ENCODE measurements at regions not wholly inside any gene's neighbourhood (a gene's known extent, or its start where the extent isn't known, plus 50 kb on each side); places are given as distances from the start of the nearest gene placed in this dataset.
A peak's percentile ranks its signal among the peaks of the same experiment; 100 is the strongest.

DNA sequence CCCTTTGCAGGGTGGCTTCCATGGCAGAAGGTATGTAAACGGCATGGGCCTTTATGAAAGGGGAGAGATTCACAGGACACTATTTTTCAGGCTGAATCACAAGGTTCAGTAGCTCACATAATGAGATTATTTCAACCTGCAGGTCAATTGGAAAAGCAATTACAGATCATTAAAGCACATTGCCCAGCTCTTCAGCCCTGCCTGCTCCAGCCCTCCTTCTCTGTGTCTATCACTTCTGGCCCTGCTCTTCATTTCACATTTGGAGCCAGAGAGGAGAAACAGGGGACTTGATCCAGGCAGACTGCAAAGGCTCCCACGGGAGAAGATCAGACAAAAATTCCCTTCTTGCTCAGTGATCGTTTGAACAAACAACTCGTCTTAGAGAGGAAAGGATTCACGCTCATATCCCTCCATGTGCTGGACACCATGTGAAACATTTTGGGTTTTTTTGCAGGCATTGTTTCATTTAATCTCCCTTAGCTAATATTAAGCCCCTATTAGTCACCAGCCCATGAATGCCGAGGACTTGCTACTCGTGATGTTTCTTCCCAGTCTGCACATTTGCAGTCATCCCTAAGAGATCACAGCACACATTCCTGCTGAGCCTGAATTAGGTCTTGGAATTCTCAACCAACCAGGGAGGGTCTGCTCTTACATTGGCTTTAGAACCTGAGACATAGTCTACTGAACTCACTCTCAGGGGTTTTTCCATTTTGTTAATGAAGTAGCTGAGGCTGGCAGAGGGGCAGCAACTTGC lies 443.9 kb upstream of the CCL2 start:
- H3K4me1 ChIP-seq (ENCODE audit: control insufficient read depth in 5 of 5, insufficient read depth in 5 of 5, low read length in 5 of 5), result no peaks in the 10 kb centered on the region
- ATAC-seq (ENCODE audit: insufficient read depth, low FRiP score) (no peak), DNase-seq (no peak)
- H3K9me3 ChIP-seq (ENCODE audit: control insufficient read depth in 4 of 4, insufficient read depth in 3 of 4, low read length in 3 of 4), result peaks cover 0 to 2% (median 0%) of the 10 kb centered on the region in 4 donors
- H3K36me3 ChIP-seq (ENCODE audit: control insufficient read depth in 4 of 4, insufficient read depth in 4 of 4, low read length in 4 of 4), result no peaks in the 10 kb centered on the region
- no peak overlapping the region for H3K4me3 ChIP-seq
- TF ChIP-seq, protein P1, sequence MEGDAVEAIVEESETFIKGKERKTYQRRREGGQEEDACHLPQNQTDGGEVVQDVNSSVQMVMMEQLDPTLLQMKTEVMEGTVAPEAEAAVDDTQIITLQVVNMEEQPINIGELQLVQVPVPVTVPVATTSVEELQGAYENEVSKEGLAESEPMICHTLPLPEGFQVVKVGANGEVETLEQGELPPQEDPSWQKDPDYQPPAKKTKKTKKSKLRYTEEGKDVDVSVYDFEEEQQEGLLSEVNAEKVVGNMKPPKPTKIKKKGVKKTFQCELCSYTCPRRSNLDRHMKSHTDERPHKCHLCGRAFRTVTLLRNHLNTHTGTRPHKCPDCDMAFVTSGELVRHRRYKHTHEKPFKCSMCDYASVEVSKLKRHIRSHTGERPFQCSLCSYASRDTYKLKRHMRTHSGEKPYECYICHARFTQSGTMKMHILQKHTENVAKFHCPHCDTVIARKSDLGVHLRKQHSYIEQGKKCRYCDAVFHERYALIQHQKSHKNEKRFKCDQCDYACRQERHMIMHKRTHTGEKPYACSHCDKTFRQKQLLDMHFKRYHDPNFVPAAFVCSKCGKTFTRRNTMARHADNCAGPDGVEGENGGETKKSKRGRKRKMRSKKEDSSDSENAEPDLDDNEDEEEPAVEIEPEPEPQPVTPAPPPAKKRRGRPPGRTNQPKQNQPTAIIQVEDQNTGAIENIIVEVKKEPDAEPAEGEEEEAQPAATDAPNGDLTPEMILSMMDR (IDR thresholded peaks at IDR 0.05; ENCODE audit: control extremely low read depth, extremely low read depth), result no peak
- H3K27ac ChIP-seq (ENCODE audit: low read depth in 1 of 2, low read length in 1 of 2), result peak overlapping the region in 1 of 2 donors; percentile 24
- H3K27me3 ChIP-seq (ENCODE audit: control insufficient read depth in 3 of 3, insufficient read depth in 3 of 3, low read length in 2 of 3), result peaks cover 0 to 4% (median 3%) of the 10 kb centered on the region in 3 donors
- 70 to 74% methylated on average over 7 of the region's 7 CpGs for WGBS, 2 donors
- no peak overlapping the region for H3K9ac ChIP-seq (ENCODE audit: insufficient read depth in 1 of 2, low read length in 2 of 2)

DNA sequence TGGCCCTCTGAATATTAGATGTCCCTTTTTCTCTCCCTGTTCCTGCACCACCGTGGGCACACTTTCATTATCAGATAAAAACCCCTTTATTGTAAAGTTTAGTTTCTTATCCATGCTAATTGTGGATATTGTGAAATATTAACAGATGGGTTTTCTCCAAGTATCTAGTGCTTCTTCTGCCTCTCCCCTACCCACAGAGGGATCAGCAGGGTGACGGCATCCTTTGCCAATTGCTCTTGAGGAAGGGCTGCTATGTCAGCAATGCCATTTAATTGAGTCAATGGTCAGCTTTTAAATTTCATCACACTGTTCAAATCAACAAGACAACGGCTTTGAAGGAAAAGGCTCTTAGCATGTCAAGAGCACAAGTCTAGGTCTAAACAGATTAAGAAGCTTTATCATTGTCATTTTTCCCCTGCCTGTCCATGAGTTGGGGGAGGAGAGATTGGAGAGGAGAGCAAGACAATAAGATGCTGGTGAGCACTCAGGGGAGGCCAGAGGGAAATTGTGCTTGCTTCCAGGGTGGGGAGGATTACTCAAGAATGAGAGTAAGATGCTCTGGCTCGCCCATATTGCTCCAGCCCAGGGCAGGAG lies 443.0 kb upstream of the CCL2 start:
- Histone ChIP-seq H3K4me1 (ENCODE audit: control insufficient read depth in 5 of 5, insufficient read depth in 5 of 5, low read length in 5 of 5) (no peaks in the 10 kb centered on the region), H3K9ac (ENCODE audit: insufficient read depth in 1 of 2, low read length in 2 of 2) (no peak overlapping the region), H3K27me3 (ENCODE audit: control insufficient read depth in 3 of 3, insufficient read depth in 3 of 3, low read length in 2 of 3) (peaks cover 0 to 4% (median 3%) of the 10 kb centered on the region in 3 donors), H3K27ac (ENCODE audit: low read depth in 1 of 2, low read length in 1 of 2) (no peak overlapping the region), H3K9me3 (ENCODE audit: control insufficient read depth in 4 of 4, insufficient read depth in 3 of 4, low read length in 3 of 4) (peaks cover 0 to 2% (median 0%) of the 10 kb centered on the region in 4 donors), H3K4me3 (no peak overlapping the region), H3K36me3 (ENCODE audit: control insufficient read depth in 4 of 4, insufficient read depth in 4 of 4, low read length in 4 of 4) (no peaks in the 10 kb centered on the region)
- TF ChIP-seq, protein P1 (IDR thresholded peaks at IDR 0.05; ENCODE audit: control extremely low read depth, extremely low read depth), result no peak
- ATAC-seq (ENCODE audit: insufficient read depth, low FRiP score) (no peak), DNase-seq (peak in 1 of 3 donors; percentile 18)
- 43 to 68% methylated on average over 4 of the region's 4 CpGs for WGBS, 2 donors

DNA sequence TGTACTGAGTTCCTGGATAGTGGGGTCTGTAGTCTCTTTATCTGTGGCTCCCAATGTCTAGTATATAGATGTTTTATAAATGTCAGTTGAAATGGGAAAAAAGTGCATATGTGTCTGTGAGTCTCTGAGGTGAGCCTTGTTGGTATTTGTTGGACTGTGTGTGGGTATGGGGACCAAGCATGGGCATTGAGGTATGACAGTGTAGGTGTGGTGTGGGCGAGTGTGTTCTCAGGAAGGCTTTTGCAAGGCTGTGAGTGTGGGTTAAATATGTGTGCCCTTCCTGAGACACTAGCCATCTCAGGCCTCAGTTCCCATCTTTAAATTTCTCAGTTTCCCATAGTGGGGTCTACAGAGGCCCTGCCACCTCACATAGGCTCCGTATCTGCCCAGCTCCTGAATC lies 440.2 kb upstream of the CCL2 start:
- H3K4me1 ChIP-seq (ENCODE audit: control insufficient read depth in 5 of 5, insufficient read depth in 5 of 5, low read length in 5 of 5), result no peaks in the 10 kb centered on the region
- DNase-seq (no peak), ATAC-seq (ENCODE audit: insufficient read depth, low FRiP score) (no peak)
- H3K9ac ChIP-seq (ENCODE audit: insufficient read depth in 1 of 2, low read length in 2 of 2), result no peak overlapping the region
- WGBS, 2 donors, result 89 to 90% methylated on average over 2 of the region's 2 CpGs
- H3K4me3 ChIP-seq, result no peak overlapping the region
- TF ChIP-seq, protein P1 (IDR thresholded peaks at IDR 0.05; ENCODE audit: control extremely low read depth, extremely low read depth), result no peak
- no peaks in the 10 kb centered on the region for H3K36me3 ChIP-seq (ENCODE audit: control insufficient read depth in 4 of 4, insufficient read depth in 4 of 4, low read length in 4 of 4)
- H3K27me3 ChIP-seq (ENCODE audit: control insufficient read depth in 3 of 3, insufficient read depth in 3 of 3, low read length in 2 of 3), result peaks cover 0 to 9% (median 3%) of the 10 kb centered on the region in 3 donors
- peaks cover 0 to 2% (median 0%) of the 10 kb centered on the region in 4 donors for H3K9me3 ChIP-seq (ENCODE audit: control insufficient read depth in 4 of 4, insufficient read depth in 3 of 4, low read length in 3 of 4)
- H3K27ac ChIP-seq (ENCODE audit: low read depth in 1 of 2, low read length in 1 of 2), result no peak overlapping the region

All from lung (tissue), 11 donors.